ENCODE measurements at regions not wholly inside any gene's neighbourhood (a gene's known extent, or its start where the extent isn't known, plus 50 kb on each side); places are given as distances from the start of the nearest gene placed in this dataset.

DNA sequence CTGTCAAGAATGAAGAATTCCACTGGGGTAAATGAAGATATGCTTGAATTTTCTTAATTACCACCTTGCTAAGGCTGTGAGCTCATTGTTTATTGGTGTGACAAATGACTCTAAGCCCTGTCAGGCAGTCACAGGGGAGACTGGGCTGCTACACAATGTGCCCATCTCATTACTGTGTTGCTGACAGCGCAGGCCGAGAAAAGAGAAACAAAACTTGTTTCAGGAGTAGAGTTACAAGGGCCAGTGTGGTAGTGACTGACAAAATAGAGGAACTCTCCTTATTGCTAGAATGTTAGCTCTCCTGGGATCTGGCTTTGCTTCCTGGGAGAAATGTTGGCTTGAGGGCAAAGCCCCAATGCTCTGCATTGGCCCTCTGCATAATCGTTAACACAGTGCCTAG, 130.4 kb upstream of the CRBN start:
- TF ChIP-seq, protein P1, sequence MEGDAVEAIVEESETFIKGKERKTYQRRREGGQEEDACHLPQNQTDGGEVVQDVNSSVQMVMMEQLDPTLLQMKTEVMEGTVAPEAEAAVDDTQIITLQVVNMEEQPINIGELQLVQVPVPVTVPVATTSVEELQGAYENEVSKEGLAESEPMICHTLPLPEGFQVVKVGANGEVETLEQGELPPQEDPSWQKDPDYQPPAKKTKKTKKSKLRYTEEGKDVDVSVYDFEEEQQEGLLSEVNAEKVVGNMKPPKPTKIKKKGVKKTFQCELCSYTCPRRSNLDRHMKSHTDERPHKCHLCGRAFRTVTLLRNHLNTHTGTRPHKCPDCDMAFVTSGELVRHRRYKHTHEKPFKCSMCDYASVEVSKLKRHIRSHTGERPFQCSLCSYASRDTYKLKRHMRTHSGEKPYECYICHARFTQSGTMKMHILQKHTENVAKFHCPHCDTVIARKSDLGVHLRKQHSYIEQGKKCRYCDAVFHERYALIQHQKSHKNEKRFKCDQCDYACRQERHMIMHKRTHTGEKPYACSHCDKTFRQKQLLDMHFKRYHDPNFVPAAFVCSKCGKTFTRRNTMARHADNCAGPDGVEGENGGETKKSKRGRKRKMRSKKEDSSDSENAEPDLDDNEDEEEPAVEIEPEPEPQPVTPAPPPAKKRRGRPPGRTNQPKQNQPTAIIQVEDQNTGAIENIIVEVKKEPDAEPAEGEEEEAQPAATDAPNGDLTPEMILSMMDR (IDR thresholded peaks at IDR 0.05), result no peak
- no peak for TF ChIP-seq EP300 (IDR thresholded peaks at IDR 0.05)
- no peak for TF ChIP-seq POLR2A (IDR thresholded peaks at IDR 0.05)
